ENCODE measurements at regions not wholly inside any gene's neighbourhood (a gene's known extent, or its start where the extent isn't known, plus 50 kb on each side); places are given as distances from the start of the nearest gene placed in this dataset.

- no peak for TF ChIP-seq CTCF (conservative IDR thresholded peaks at IDR 0.05; ENCODE audit: low read depth, low read length)
- TF ChIP-seq EZH2 (IDR thresholded peaks at IDR 0.05; ENCODE audit: low read length, unreplicated experiment) = no peak
- TF ChIP-seq EZH2phosphoT487 (IDR thresholded peaks at IDR 0.05; ENCODE audit: borderline replicate concordance, low read length) = no peak
Measured at GRCh38 chr4:123081971-123082370, 159.6 kb upstream of the NUDT6 start.
